ENCODE measurements at regions not wholly inside any gene's neighbourhood (a gene's known extent, or its start where the extent isn't known, plus 50 kb on each side); places are given as distances from the start of the nearest gene placed in this dataset.

DNA sequence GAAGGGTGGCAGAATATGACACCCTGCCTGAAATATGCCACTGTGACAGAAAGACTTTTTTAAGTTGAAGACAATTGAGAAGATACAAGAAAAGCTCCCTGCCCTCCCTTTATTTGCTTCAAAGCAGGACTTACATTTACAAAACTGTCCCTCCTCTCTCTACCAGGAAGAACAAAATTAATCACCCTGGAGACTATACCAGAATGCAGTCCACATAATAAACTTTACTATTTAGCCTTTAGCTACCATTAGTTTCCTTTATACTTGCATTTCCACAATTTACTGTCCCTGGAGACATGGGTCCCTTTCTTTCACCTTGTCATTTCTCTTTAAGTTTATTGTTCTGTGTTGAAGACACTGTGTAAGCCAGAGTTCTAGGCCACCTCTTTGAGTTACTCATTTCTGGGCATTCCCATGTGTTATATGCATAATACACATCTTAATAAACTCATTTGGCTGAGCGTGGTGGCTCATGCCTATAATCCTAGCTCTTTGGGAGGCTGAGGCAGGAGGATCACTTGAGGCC, 238.8 kb downstream of the RFC3 start:
- TF ChIP-seq, protein P1, sequence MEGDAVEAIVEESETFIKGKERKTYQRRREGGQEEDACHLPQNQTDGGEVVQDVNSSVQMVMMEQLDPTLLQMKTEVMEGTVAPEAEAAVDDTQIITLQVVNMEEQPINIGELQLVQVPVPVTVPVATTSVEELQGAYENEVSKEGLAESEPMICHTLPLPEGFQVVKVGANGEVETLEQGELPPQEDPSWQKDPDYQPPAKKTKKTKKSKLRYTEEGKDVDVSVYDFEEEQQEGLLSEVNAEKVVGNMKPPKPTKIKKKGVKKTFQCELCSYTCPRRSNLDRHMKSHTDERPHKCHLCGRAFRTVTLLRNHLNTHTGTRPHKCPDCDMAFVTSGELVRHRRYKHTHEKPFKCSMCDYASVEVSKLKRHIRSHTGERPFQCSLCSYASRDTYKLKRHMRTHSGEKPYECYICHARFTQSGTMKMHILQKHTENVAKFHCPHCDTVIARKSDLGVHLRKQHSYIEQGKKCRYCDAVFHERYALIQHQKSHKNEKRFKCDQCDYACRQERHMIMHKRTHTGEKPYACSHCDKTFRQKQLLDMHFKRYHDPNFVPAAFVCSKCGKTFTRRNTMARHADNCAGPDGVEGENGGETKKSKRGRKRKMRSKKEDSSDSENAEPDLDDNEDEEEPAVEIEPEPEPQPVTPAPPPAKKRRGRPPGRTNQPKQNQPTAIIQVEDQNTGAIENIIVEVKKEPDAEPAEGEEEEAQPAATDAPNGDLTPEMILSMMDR (IDR thresholded peaks at IDR 0.05 in 2 of 3, conservative IDR thresholded peaks at IDR 0.05 in 1 of 3; ENCODE audit: borderline replicate concordance in 1 of 3, insufficient read depth in 1 of 3, low read depth in 2 of 3, low read length in 2 of 3) = no peak
- TF ChIP-seq FOSL1 (IDR thresholded peaks at IDR 0.05; ENCODE audit: low read depth) = no peak
